GM18867 (cell line): ENCODE measurements at regions not wholly inside any gene's neighbourhood (a gene's known extent, or its start where the extent isn't known, plus 50 kb on each side); places are given as distances from the start of the nearest gene placed in this dataset.
"Not testable (repeated sequence)": the region's sequence is repeated elsewhere in the genome, so short reads cannot be mapped to it uniquely, and the experiment has no call there.

Experiments used
- ATAC-seq: cut with Tn5 transposase; IDR thresholded peaks from one replicate; pipeline ENCODE4 v1.9.1; 2021; ENCODE audit warnings: mild to moderate bottlenecking, moderate library complexity; ENCODE audit not compliant: unreplicated experiment

DNA sequence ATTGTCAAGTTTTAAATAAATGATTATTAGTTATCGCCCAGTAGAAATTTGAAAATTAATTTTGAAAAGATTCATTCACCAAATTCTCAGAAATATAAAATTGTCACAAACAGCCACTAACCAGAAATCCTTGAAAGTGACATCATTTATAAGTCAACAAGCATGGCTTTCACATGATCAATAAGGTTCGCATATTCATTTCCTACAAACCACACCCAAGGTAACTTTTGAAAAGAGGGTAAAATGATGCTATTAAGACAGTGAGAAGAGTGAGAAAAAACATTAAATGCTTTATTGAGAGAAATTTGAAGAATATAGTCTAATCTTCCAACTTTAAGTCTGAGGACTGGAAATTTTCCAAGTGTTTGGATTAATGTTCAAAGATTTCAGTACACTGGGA, 263.6 kb upstream of the ALCAM start:
- no peak for ATAC-seq

DNA sequence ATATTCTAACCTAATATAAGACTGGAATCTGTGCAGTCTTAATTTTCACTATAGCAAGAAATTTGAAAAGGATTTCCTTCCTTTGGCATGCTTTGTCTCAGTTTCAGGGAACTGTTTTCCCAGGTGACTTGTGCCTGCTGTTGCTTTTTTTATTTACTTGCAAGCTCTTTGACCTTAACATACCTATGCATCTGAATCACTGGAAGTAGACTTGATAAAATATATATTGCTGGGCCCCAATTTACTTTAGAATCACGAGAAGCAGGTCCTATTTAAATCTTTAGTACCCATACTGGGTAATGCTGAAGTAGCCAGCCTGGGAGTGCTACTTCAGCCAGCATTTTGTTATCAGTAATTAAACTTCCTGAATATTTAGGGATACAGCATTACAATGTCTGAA, 257.9 kb upstream of the ALCAM start:
- ATAC-seq = no peak

DNA sequence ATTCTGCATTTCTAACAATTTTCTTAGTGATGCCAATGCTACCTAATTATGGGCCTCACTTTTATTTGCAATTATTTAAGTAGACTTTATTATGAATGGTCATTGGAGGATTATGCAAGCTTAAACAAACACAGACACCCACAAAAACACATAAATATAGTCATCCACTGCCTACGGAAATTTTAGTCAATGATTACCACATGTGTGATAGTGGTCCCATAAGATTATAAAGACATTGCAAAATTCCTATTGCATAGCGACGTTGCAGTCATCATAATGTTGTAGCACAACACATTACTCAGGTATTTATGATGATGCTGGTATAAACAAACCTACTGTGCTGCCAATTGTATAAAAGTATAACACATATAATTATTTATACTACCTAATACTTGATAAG, 247.8 kb upstream of the ALCAM start:
- ATAC-seq = no peak

DNA sequence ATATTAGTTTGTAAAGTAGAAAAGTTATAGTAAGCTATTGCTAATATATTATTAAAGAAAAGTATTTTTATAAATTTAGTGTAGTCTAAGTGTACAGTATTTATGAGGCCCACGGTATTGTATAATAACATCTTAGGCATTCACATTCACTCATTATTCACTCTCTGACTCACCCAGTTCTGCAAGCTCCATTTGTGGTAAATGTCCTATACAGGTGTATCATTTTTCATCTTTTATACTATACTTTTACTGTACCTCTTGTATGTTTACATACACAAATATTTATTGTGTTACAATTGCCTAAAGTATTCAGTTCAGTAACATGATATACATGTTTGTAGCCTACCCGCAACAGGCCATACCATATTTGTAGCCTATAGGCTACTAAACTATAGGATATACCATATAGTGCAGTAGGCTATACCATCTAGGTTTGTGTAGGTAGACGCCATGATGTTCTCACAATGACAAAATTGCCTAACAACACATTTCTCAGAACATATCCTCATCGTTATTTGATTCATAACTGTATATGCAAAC, 246.8 kb upstream of the ALCAM start:
- no peak for ATAC-seq

DNA sequence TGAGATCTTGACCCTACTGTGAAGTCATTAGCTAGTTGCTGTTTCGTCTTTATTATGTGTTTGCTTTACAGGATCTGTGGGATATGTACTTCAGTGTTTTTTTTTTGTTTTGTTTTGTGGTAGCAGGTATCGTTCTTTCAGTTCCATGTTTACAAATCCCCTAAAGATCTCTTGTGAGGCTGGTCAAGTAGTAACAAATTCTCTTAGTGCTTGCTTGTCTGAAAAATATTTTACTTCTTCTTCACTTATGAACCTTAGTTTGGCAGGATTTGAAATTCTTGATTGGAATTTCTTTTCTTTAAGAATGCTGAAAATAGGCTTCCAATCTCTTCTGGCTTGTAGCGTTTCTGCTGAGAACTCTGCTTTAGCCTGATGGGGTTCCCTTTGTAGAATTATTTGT, 235.8 kb upstream of the ALCAM start:
- no peak for ATAC-seq

DNA sequence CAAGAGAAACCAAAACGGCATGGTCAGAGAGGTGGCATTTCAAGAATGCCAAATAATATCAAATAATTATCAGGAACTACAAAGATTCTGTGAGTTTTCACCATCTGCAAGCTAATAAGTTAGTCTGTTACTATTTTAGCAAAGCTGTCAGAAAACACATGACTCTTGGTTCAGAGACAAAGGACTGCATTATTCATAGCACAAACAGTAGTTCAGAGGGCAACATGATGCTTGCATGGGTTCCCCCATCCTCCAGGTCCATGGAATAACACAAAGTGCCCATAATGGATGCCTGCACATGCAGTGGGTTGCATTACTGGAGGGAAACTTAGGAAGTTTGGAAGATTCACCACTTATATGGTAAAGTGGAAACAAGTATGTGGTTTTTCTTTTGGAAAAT, 228.8 kb upstream of the ALCAM start:
- ATAC-seq = no peak

DNA sequence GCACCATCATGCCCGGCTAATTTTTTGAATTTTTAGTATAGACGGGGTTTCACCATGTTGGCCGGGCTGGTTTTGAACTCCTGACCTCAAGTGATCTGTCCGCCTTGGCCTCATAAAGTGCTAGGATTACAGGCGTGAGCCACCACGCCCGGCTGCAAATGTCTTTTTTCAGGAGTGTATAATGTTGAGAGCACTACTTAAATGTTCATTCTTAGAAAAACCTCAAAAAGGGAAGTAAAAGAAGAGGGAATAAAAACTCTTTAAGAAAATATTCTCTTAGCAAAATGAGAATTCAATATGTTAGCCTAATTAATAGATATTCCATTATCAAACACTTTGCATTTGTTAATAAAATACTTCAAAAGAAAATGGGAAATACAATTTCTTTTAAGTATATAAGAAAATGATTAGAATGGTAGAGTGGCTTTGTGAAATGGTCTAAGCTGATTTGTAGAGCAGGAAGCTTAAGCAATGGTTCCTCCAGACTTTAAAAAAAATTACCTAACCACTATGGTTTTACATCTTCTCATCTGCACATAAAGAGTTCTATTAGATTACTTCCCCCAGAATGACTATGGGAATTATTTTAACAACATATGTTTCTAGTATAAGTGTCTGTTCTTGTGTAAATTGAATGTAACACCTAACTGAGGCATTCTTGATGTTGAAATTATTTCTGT, 226.7 kb upstream of the ALCAM start:
- no peak for ATAC-seq

DNA sequence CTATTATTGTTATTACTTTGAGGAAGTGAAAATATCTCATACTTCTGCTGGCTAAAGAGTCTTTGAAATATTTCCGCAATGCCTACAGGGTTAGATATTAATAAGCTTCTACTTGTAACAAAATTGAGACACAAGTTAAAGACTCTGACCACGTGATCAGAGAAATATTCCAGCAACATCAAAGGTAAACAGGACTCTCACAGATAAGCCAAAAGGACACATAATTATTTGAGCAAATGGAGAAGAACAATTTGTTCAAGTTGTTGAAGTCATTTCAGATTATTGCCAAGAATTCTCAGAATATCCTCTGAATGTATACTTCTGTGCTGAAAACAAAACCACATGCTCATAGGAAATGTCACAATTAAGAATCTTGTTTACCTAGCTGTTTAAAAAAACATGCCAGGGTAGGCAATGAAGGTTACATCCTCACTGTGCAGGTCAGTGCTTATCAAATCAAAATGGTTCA, 225.8 kb upstream of the ALCAM start:
- peak; percentile 58 for ATAC-seq

DNA sequence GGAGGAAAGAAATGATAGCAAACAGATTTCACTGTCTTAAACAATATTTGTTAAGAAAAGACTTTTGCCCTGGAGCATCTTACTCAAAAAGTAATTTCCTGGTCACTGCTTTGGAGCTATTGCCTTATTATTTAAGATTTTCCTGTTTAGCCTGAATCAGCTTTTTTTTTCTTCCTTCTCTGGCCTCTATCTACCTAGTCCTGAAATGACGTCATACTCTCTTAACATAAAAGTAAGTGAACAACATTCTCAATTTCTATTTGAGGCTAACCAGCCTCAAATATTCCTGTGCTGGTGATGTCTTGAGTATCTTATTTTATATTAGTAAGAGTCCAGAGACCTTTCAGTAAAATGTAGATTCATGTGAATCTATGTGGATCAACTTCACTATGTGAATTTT, 221.9 kb upstream of the ALCAM start:
- no peak for ATAC-seq

DNA sequence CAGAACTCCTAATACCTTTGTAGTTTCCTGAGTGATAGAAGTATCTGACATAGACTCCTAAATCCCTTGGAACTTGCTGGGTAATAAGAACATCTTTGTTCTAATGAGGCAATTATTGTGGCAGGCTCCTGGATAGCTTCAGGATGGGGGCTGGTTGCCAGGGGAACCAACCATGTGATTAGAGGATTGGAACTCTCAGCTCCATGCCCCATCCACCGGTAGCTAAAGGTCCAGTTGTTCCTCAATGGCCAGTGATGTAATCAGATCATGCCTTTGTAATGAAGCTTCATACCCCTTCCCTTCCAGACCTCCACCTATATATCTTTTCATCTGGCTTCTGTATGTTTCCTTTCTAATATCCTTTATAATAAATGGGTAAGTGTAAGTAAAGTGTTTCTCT, 221.2 kb upstream of the ALCAM start:
- ATAC-seq = no peak

DNA sequence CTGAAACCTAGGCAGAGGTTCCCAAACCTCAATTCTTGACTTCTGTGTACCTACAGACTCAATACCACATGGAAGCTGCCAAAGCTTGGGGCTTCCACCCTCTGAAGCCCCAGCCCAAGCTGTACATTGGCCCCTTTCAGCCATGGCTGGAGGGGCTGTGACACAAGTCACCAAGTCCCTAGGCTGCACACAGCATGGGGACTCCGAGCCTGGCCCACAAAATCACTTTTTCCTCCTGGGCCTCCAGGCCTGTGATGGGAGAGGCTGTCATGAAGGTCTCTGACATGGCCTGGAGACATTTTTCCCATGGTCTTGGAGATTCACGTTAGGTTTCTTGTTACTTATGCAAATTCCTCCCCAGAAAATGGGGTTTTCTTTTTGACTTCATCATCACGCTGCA, 217.5 kb upstream of the ALCAM start:
- ATAC-seq = not testable (repeated sequence)

DNA sequence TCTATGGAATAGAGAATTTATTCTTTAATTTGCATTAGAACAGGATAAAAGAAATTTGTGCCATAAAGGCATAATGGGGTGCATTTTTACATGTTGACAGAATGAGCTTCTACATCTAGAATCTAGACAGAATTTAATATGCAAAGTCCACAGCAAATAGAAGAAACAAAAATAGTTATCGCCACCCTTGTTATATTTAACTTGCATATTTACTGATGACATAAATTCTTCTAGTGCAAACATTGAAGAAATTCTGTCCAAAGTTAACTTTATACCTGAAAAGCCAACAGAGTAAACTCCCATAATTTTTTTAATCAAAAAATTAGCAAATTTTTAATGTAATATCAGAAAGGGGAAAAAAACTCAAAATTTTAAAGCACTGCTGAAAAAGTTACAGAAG, 213.7 kb upstream of the ALCAM start:
- ATAC-seq = no peak

DNA sequence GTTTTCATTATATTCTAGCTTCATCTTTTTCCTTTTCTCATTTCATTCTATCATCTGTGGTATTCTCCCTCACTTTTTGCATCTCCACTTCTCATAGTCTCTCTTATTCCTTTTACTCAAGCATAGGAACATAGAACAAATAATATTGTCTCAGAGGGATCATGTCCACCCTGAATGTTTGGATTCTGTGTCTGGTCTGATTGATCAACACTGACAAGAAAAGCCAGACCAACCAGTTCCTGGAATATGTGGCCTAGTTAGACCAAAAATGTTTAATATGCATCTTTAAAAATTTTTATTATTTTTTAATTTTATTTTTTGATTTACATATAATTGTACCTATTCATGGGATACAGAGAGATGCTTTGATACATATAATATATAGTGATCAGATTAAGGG, 212.0 kb upstream of the ALCAM start:
- no peak for ATAC-seq

DNA sequence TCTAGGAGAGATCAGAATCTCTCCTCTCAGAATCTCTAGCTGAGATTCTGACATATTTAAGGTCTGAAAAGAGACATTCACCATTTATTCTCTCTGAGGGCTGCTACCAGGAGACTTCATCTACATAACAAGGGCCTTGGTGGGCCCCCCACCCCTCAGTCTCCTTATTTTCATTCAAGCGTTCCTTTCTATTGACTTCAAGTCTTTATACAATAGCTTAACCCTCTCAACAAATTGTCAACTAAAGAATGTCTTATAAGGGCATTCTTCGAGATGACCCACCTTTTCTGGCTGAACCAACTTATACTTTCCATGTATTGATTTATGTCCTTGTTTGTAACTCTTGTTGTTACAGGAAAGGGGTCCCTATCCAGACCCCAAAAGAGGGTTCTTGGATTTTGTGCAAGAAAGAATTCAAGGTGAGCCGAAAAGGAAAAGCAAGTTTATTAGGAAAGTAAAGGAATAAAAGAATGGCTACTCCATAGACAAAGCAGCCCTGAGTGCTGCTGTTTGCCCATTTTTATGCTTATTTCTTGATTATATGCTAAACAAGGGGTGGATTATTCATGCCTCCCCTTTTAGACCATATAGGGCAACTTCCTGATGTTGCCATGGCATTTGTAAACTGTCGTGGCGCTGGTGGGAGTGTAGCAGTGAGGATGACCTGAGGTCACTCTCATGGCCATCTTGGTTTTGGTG, 209.5 kb upstream of the ALCAM start:
- no peak for ATAC-seq

DNA sequence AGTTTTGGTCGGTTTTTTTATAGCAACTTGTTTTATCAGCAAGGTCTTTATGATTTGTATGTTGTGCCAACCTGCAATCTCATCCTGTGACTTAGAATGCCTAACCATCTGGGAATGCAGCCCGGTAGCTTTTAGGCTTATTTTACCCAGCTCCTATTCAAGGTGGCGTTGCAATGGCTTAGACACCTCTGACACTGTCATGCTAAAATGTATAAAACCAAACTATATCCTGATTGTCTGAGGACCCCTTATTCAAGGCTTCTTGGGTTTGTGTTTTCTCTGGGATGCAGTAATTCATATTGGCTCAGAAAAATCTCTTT, 209.0 kb upstream of the ALCAM start:
- ATAC-seq = no peak

DNA sequence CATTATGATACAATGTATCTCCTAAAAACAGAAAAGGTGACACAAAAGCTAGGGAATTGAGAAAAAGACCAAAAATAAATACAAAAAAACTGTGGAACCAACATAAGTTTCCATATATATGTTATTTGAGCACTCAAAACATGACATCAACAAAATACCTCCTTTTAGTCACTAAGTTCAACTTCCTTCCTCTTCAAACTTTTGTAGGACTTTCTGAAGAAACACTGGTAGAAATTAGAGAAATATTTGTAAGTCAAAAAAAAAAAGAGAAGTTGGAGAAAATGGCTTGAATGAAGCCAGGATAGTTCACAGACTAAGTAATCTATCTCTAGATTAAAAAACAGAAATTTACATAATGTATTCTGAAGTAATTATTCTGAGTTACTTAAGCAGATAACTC, 208.4 kb upstream of the ALCAM start:
- no peak for ATAC-seq

DNA sequence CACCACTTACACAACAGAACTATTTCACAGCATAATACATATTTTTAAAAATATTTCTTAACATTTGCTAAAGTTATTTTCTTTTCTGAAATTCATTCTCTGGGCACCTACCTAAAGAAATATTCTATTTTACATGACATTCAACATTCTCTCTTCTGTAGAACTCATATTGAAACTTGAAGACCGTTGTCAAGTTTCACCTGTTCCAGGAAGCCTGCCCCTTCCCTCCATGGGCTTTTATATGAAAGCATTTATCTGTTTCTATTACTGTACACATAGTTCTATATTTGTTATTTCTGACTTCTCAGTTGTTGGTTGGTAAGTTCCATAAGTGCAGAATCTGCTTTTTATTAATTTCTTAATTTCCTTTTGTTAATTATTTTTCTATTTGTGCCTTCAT, 204.3 kb upstream of the ALCAM start:
- peak; percentile 74 for ATAC-seq

DNA sequence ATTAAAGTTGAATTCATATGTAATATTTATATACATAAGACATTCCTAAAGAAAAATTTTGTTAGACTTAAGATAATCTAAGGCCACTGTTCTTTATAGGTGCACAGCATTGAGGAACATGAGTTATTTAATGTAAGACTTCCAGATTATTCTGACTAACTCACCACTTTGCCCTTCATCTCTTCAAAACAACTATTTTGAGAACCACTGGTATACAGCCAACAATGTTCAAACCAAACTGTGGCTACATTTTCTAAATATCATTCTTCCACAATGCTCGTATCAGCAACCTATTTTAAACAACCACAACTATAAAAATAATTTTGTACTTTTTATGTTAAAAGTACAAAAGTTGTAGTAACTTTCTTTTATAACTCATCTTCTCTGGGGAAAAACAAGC, 199.8 kb upstream of the ALCAM start:
- ATAC-seq = no peak

DNA sequence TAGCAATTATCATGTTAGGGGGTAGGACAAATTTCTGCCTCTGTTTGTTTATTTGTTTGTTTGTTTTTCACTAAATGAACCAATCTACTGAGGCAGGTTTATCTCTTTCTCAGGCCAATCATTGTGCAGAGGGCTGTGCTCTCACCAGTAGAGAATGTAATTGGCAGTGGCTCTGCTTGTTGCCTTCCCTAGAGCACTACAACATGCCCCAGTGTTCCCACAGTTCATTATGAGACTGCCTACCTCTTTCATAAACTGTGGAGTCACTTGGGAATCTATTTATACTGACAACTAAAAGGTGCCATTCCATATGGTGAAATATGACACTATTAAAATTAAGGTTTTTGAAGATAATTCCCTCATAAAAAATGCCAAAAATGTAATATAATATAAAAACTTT, 196.3 kb upstream of the ALCAM start:
- no peak for ATAC-seq

DNA sequence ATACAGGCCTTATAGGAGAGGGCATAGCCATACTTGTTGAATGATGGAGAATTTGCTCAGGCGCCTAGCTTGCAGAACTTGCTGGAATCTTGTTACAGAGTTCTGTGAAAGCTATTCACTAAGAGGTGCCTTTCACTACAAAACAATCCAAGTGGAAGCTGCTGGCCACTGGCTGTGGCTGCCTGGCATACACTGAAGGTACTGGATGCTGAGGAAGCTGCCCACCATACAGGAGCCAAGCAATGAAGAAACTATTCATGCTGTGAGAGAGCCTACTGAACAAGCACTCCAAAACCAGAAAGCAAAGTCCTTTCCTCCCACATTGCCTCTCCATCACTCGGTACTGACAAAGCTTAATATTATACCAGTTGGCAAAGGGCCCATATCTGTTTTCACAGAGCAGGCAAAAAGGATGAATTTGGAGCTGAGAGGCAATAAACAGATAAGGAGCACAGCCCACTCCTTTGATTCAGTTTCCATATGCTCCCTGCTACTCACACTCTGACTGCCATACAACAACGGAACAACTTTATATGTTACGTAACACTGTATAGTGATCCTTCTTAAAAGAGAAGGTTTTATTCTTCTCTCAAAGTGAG, 192.6 kb upstream of the ALCAM start:
- ATAC-seq = no peak

DNA sequence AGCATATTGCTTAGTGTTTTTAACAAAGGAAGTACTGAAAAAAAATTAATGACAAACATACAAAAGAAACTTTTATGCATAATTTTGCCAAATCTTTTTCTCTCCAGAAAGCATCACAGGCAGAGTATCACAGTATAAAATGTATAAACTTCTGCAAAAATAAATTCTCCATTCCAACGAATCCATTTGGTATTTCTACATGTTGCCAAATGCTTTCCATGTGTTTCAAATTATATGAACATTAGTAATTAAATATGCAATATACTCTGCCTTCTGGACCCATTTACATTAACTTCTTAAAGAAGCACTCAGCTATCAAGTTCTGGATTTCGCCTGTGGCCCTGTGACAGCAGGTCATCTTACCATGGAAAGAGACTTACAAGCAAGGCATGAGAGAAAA, 189.1 kb upstream of the ALCAM start:
- no peak for ATAC-seq

DNA sequence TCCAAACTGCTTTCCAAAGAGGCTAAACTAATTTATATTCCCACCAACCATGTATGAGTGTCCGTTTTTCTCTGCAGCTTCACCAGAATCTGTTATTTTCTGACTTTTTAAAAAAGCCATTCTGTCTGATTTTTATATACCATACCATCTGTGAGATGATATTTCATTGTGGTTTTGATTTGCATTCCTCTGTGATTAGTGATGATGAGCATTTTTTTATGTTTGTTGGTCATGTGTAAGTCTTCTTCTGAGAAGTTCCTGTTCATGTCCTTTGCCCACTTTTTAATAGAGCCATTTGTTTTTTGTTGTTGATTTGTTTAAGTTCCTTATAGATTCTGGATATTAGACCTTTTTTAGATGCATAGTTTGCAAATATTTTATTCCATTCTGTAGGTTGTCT, 179.4 kb upstream of the ALCAM start:
- no peak for ATAC-seq
